HG03521 (cell line): ENCODE measurements at regions not wholly inside any gene's neighbourhood (a gene's known extent, or its start where the extent isn't known, plus 50 kb on each side); places are given as distances from the start of the nearest gene placed in this dataset.

Experiments
- ATAC-seq: cut with Tn5 transposase; IDR thresholded peaks from one replicate; pipeline ENCODE4 v1.9.1; 2021; ENCODE audit warnings: mild to moderate bottlenecking, moderate library complexity; ENCODE audit not compliant: unreplicated experiment

- ATAC-seq, result no peak
Measured at GRCh38 chr12:63090716-63091115, 60.3 kb downstream of the AVPR1A start.

GRCh38 chr12:63086149-63086915, 64.7 kb downstream of the AVPR1A start:
- ATAC-seq, result no peak

- no peak for ATAC-seq
Measured at GRCh38 chr12:63085120-63085519, 65.9 kb downstream of the AVPR1A start.

GRCh38 chr12:63084501-63084900, 66.5 kb downstream of the AVPR1A start:
- no peak for ATAC-seq

- no peak for ATAC-seq
Measured at GRCh38 chr12:63083046-63083445, 68.0 kb downstream of the AVPR1A start.

- ATAC-seq, result no peak
Measured at GRCh38 chr12:63079791-63080502, 71.1 kb downstream of the AVPR1A start.

- ATAC-seq, result no peak
Measured at GRCh38 chr12:63078906-63079305, 72.1 kb downstream of the AVPR1A start.

- ATAC-seq, result no peak
Measured at GRCh38 chr12:63075376-63076060, 75.5 kb downstream of the AVPR1A start.

GRCh38 chr12:63070709-63071108, 80.3 kb downstream of the AVPR1A start:
- no peak for ATAC-seq

GRCh38 chr12:63069860-63070617, 81.0 kb downstream of the AVPR1A start:
- no peak for ATAC-seq

- ATAC-seq, result peak; percentile 66
Measured at GRCh38 chr12:63068857-63069442, 82.1 kb downstream of the AVPR1A start.

- ATAC-seq, result no peak
Measured at GRCh38 chr12:63066782-63067181, 84.2 kb downstream of the AVPR1A start.

- ATAC-seq, result no peak
Measured at GRCh38 chr12:63066136-63066535, 84.9 kb downstream of the AVPR1A start.

GRCh38 chr12:63064080-63064479, 86.9 kb downstream of the AVPR1A start:
- ATAC-seq, result no peak

GRCh38 chr12:63056649-63057048, 94.4 kb downstream of the AVPR1A start:
- no peak for ATAC-seq

GRCh38 chr12:63052696-63053095, 98.3 kb downstream of the AVPR1A start:
- no peak for ATAC-seq

- no peak for ATAC-seq
Measured at GRCh38 chr12:63047146-63047545, 103.9 kb downstream of the AVPR1A start.

- no peak for ATAC-seq
Measured at GRCh38 chr12:63045020-63045860, 105.8 kb downstream of the AVPR1A start.

GRCh38 chr12:63042646-63043045, 107.7 kb upstream of the PPM1H start:
- no peak for ATAC-seq

- ATAC-seq, result no peak
Measured at GRCh38 chr12:63041601-63042000, 106.7 kb upstream of the PPM1H start.
